ENCODE measurements at regions not wholly inside any gene's neighbourhood (a gene's known extent, or its start where the extent isn't known, plus 50 kb on each side); places are given as distances from the start of the nearest gene placed in this dataset.

DNA sequence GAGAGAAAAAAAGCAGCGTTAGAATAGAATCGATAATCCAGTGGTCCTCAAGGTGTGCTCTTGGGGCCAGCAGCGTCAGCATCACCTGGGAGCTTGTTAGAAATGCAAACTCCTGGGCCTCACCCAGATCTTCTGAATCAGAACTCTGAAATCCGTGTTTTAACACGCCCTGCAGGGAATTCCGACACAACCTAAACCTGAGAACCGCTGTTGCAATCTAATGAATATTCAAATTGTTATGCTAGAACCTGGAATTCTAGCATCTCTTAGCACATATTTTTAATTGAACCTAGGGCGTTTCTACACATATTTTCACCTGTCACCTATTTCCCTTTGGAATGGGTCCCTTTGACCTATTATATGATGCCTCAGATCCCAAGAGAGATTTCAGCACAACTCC is 175.7 kb downstream of the PSMG1 start:
- TF ChIP-seq, protein P1, sequence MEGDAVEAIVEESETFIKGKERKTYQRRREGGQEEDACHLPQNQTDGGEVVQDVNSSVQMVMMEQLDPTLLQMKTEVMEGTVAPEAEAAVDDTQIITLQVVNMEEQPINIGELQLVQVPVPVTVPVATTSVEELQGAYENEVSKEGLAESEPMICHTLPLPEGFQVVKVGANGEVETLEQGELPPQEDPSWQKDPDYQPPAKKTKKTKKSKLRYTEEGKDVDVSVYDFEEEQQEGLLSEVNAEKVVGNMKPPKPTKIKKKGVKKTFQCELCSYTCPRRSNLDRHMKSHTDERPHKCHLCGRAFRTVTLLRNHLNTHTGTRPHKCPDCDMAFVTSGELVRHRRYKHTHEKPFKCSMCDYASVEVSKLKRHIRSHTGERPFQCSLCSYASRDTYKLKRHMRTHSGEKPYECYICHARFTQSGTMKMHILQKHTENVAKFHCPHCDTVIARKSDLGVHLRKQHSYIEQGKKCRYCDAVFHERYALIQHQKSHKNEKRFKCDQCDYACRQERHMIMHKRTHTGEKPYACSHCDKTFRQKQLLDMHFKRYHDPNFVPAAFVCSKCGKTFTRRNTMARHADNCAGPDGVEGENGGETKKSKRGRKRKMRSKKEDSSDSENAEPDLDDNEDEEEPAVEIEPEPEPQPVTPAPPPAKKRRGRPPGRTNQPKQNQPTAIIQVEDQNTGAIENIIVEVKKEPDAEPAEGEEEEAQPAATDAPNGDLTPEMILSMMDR (IDR thresholded peaks at IDR 0.05; ENCODE audit: extremely low read depth, missing control alignments): no peak
- no peak for DNase-seq (ENCODE audit: low spot score)

DNA sequence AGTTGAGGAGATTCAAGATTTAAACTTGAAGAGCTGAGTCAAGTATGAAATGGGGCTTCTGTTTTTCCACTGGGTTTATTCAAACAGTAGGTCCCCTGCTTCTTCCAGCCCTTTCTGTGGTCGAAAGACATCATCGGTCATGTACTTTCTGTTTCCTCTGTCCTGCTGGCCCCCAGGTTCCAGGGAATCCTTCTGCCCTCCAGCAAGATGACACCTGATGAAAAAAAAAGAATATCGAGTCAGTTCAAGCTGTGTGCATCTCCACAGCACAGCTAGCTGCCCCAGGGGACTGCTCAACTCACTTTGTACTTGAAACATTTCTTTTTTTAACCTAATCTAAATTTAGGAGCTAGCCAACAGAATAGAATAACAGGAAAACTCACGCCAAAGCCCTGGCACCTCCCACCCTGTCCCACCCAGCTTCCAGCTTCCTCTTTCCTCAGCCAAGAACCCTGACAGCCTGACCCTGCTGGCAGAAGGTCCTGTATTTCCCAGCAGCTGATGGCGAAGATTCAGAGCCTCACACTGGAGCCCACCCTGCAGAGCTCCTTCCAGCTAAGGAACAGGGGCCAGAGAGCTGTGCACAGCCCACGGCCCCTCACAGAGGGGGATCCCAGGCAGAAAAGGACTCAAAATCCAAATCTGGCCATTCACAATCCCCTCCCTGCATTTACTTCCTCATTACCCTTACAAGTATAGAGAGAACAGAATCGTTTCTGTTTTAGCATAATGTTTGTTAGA is 176.5 kb downstream of the PSMG1 start:
- TF ChIP-seq, protein P1 (IDR thresholded peaks at IDR 0.05; ENCODE audit: extremely low read depth, missing control alignments): no peak
- DNase-seq (ENCODE audit: low spot score): no peak

DNA sequence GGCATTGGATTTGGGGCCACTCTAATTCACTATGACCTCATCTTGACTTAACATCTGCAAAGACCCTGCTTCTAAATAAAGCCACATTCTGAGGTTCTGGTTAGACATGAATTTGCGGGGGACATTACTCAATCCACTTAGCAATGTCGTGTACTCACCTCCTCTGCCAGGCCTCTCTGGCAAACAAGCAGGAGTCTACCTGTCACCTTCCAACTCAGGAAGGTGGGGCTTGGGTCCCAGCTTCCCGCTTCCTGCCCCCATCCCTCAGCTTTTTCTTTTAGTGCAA is 177.8 kb downstream of the PSMG1 start:
- DNase-seq (ENCODE audit: low spot score): no peak
- TF ChIP-seq, protein P1 (IDR thresholded peaks at IDR 0.05; ENCODE audit: extremely low read depth, missing control alignments): no peak

GRCh38 chr21:39004634-39005501 is 178.4 kb downstream of the PSMG1 start:
- DNase-seq (ENCODE audit: low spot score): no peak
- TF ChIP-seq, protein P1 (IDR thresholded peaks at IDR 0.05; ENCODE audit: extremely low read depth, missing control alignments): no peak

DNA sequence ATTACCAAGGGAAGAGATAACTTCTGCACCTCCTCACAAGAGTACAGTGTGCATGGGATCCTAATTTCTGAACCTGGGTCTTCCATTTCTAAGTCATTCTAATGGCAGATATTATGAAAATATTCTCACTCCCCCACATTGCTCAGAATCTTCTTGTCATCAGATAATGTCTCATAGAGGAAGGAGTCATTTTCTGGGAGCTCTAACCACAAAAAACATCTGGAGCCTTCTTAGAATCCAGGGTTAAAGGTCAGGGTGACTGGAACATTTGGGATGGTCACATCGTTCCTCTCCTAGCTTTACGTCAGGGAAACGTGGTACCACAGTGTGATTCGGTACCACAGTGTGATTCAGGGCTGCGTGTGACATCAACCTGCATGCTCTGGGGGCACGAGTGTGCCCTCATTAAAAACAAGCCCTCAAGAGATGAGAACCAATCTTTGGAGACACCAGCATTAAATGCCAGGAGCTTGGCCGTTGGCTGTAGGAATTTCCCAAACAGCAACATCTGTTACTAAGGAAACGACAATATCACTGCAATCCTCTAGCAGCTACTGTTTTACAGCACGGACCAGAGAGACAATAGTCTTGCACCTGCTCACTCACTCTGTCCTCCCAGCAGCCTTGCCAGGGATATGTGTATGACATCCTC is 179.1 kb downstream of the PSMG1 start:
- TF ChIP-seq, protein P1 (IDR thresholded peaks at IDR 0.05; ENCODE audit: extremely low read depth, missing control alignments): no peak
- no peak for DNase-seq (ENCODE audit: low spot score)

DNA sequence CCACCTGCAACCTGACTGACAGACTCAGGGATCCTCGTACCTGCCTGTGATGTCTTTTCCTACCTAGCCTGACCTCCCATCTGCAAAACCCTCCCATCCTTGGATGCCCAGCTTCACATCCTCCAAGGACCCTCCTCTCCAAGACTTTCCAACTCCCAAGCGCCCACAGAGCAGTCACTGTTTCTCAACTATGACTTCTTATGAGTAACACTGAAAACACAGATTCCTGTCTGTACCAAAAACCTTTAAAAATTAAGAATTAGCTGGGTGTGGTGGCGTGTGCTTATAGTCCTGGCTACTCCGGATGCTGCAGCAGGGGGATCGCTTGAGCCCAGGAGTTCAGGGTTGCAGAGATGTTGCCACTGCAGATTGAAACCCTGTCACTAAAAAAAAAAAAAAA is 181.9 kb downstream of the PSMG1 start:
- DNase-seq (ENCODE audit: low spot score): no peak
- TF ChIP-seq, protein P1 (IDR thresholded peaks at IDR 0.05; ENCODE audit: extremely low read depth, missing control alignments): no peak

- DNase-seq (ENCODE audit: low spot score): no peak
- TF ChIP-seq, protein P1 (IDR thresholded peaks at IDR 0.05; ENCODE audit: extremely low read depth, missing control alignments): no peak
Measured at GRCh38 chr21:39000496-39000895, 182.8 kb downstream of the PSMG1 start.
